ENCODE measurements at regions not wholly inside any gene's neighbourhood (a gene's known extent, or its start where the extent isn't known, plus 50 kb on each side); places are given as distances from the start of the nearest gene placed in this dataset.

DNA sequence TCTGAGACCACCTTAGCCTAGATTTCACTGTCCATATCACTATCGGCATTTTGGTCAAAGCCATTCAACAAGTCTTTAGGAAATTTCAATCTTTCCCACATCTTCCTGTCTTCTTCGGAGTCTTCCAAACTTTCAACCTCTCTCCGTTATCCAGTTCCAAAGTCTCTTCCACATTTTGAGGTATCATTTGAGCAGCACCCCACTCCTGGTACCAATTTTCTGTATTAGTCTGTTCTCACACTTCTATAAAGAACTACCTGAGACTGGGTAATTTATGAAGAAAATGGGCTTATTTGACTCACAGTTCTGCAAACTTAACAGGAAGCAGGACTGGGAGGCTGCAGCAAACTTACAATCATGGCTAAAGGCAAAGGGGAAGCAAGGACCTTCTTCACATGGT is 215.5 kb downstream of the CYLC2 start:
- no peak for ATAC-seq
- no peak overlapping the region for H3K4me2 ChIP-seq (ENCODE audit: low read length)
- no peak for TF ChIP-seq EZH2phosphoT487 (IDR thresholded peaks at IDR 0.05; ENCODE audit: borderline replicate concordance)
- no peak for TF ChIP-seq ELF1 (IDR thresholded peaks at IDR 0.05; ENCODE audit: borderline replicate concordance, low read depth)
- no peak for TF ChIP-seq JUND (IDR thresholded peaks at IDR 0.05)
- no peak for TF ChIP-seq FOSL1 (IDR thresholded peaks at IDR 0.05; ENCODE audit: low read depth)
- no peak for DNase-seq (ENCODE audit: low read depth, low spot score)
- H3K4me1 ChIP-seq (ENCODE audit: control insufficient read depth in 1 of 2, insufficient read depth in 2 of 2, low read length in 2 of 2), result no peaks in the 10 kb centered on the region
- intact Hi-C loops (cut with micrococcal nuclease), result no loop called here
- no peak overlapping the region for H3K27ac ChIP-seq (ENCODE audit: low read depth, low read length)
- ChIA-PET CTCF (no interaction called here), RAD21 (ENCODE audit: low non-redundant PET in 1 of 2, low total read pairs in 2 of 2, uncharacterized antibody in 2 of 2, unreplicated experiment in 2 of 2) (no interaction called here), POLR2A (no interaction called here)
- H3K9ac ChIP-seq (ENCODE audit: low read length), result no peak overlapping the region
- no peaks in the 10 kb centered on the region for H3K9me2 ChIP-seq (ENCODE audit: insufficient read depth)
- BruUV-seq (replicated peaks), result no TSS peak
- no peak overlapping the region for H3K4me3 ChIP-seq (replicated peaks in 1 of 2; ENCODE audit: low read depth in 1 of 2, low read length in 2 of 2)
- H3K36me3 ChIP-seq (ENCODE audit: control insufficient read depth in 1 of 2, insufficient read depth in 2 of 2, low read length in 2 of 2), result no peaks in the 10 kb centered on the region
- no peak overlapping the region for H2AFZ ChIP-seq (ENCODE audit: low read depth, low read length, poor library complexity, severe bottlenecking)
- no peaks in the 10 kb centered on the region for H3K79me2 ChIP-seq (ENCODE audit: insufficient read depth, low read length)
- no peaks in the 10 kb centered on the region for H3K27me3 ChIP-seq (ENCODE audit: insufficient read depth, low read length)
- no peaks in the 10 kb centered on the region for H4K20me1 ChIP-seq (ENCODE audit: insufficient read depth)
- peaks cover 0 to 12% of the 10 kb centered on the region in 2 experiments; a peak in 2 of 4 replicates for H3K9me3 ChIP-seq (ENCODE audit: control insufficient read depth in 1 of 2, insufficient read depth in 1 of 2, low read depth in 1 of 2, low read length in 2 of 2)

DNA sequence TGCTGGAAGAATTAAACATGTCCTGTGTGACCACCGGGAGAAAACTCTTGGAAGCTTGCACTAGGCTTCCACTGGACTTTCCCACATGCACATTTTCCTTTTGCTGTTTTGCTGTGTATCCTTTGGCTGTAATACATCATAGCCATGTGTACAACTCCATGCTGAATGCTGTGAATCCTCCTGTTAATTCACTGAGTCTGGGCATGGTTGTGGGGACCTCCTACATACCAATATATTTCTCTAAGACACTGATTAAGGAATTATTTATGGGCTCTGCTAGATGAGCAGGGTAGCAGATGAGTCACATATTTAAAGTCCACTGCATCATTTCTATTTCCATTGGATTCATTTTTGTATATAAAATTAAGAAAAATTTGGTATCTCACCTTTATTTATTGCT is 220.1 kb downstream of the CYLC2 start:
- H3K4me1 ChIP-seq (ENCODE audit: control insufficient read depth in 1 of 2, insufficient read depth in 2 of 2, low read length in 2 of 2), result no peaks in the 10 kb centered on the region
- ATAC-seq (no peak), DNase-seq (ENCODE audit: low read depth, low spot score) (no peak)
- no peak overlapping the region for H3K9ac ChIP-seq (ENCODE audit: low read length)
- H3K9me2 ChIP-seq (ENCODE audit: insufficient read depth), result no peaks in the 10 kb centered on the region
- H3K4me2 ChIP-seq (ENCODE audit: low read length), result no peak overlapping the region
- H3K4me3 ChIP-seq (replicated peaks in 1 of 2; ENCODE audit: low read depth in 1 of 2, low read length in 2 of 2), result no peak overlapping the region
- no peak overlapping the region for H3K27ac ChIP-seq (ENCODE audit: low read depth, low read length)
- H3K36me3 ChIP-seq (ENCODE audit: control insufficient read depth in 1 of 2, insufficient read depth in 2 of 2, low read length in 2 of 2), result no peaks in the 10 kb centered on the region
- intact Hi-C loops (cut with micrococcal nuclease), result no loop called here
- H3K9me3 ChIP-seq (ENCODE audit: control insufficient read depth in 1 of 2, insufficient read depth in 1 of 2, low read depth in 1 of 2, low read length in 2 of 2), result peaks cover 0 to 12% of the 10 kb centered on the region in 2 experiments; a peak in 2 of 4 replicates
- CTCF ChIA-PET, result no interaction called here
- H4K20me1 ChIP-seq (ENCODE audit: insufficient read depth), result no peaks in the 10 kb centered on the region
- no peaks in the 10 kb centered on the region for H3K79me2 ChIP-seq (ENCODE audit: insufficient read depth, low read length)
- TF ChIP-seq RAD21 (IDR thresholded peaks at IDR 0.05; ENCODE audit: low read depth) (no peak), TCF7L2 (IDR thresholded peaks at IDR 0.05; ENCODE audit: borderline replicate concordance, extremely low read depth, insufficient read depth, insufficient read length) (no peak), EZH2 (IDR thresholded peaks at IDR 0.05) (no peak), SIN3A (IDR thresholded peaks at IDR 0.05; ENCODE audit: low read depth) (no peak), EZH2phosphoT487 (IDR thresholded peaks at IDR 0.05; ENCODE audit: borderline replicate concordance) (no peak), ZNF274 (IDR thresholded peaks at IDR 0.05; ENCODE audit: low read depth, low read length) (no peak), ZFX (IDR thresholded peaks at IDR 0.05) (no peak)
- TF ChIP-seq, protein P1, sequence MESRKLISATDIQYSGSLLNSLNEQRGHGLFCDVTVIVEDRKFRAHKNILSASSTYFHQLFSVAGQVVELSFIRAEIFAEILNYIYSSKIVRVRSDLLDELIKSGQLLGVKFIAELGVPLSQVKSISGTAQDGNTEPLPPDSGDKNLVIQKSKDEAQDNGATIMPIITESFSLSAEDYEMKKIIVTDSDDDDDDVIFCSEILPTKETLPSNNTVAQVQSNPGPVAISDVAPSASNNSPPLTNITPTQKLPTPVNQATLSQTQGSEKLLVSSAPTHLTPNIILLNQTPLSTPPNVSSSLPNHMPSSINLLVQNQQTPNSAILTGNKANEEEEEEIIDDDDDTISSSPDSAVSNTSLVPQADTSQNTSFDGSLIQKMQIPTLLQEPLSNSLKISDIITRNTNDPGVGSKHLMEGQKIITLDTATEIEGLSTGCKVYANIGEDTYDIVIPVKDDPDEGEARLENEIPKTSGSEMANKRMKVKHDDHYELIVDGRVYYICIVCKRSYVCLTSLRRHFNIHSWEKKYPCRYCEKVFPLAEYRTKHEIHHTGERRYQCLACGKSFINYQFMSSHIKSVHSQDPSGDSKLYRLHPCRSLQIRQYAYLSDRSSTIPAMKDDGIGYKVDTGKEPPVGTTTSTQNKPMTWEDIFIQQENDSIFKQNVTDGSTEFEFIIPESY (IDR thresholded peaks at IDR 0.05; ENCODE audit: extremely low read depth, insufficient replicate concordance, low read length), result no peak
- no peak overlapping the region for H2AFZ ChIP-seq (ENCODE audit: low read depth, low read length, poor library complexity, severe bottlenecking)
- no TSS peak for BruUV-seq (replicated peaks)
- H3K27me3 ChIP-seq (ENCODE audit: insufficient read depth, low read length), result no peaks in the 10 kb centered on the region
- POLR2A ChIA-PET, result no interaction called here
- RAD21 ChIA-PET (ENCODE audit: low non-redundant PET in 1 of 2, low total read pairs in 2 of 2, uncharacterized antibody in 2 of 2, unreplicated experiment in 2 of 2), result no interaction called here
